ENCODE measurements at regions not wholly inside any gene's neighbourhood (a gene's known extent, or its start where the extent isn't known, plus 50 kb on each side); places are given as distances from the start of the nearest gene placed in this dataset.

DNA sequence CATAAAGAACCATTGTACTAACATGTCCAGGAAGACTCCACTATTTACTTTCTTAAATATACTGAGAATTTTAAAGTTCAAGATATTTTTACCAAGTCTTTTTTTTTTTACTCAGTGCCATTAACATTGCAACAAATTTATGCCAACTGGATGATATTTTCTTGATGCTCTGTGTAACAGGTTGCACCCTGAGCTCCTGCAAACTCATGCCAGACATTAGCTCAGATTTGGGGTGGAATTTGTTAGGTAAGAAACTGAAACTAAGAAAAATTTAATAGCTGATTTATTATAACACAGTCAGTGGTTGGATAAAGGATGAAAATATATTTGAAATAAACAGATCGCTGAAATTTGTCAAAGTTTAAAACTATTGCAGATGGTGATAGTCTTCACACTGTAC, 228.6 kb upstream of the SPHKAP start:
- no peaks in the 10 kb centered on the region for H3K27me3 ChIP-seq (ENCODE audit: insufficient read depth, poor library complexity, severe bottlenecking)
- H3K27ac ChIP-seq (replicated peaks): no peak overlapping the region
- no peak overlapping the region for H3K4me3 ChIP-seq (replicated peaks; ENCODE audit: insufficient read depth, low read length)
- TF ChIP-seq, protein P1, sequence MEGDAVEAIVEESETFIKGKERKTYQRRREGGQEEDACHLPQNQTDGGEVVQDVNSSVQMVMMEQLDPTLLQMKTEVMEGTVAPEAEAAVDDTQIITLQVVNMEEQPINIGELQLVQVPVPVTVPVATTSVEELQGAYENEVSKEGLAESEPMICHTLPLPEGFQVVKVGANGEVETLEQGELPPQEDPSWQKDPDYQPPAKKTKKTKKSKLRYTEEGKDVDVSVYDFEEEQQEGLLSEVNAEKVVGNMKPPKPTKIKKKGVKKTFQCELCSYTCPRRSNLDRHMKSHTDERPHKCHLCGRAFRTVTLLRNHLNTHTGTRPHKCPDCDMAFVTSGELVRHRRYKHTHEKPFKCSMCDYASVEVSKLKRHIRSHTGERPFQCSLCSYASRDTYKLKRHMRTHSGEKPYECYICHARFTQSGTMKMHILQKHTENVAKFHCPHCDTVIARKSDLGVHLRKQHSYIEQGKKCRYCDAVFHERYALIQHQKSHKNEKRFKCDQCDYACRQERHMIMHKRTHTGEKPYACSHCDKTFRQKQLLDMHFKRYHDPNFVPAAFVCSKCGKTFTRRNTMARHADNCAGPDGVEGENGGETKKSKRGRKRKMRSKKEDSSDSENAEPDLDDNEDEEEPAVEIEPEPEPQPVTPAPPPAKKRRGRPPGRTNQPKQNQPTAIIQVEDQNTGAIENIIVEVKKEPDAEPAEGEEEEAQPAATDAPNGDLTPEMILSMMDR (IDR thresholded peaks at IDR 0.05; ENCODE audit: insufficient read depth, low read length): no peak
- no peak for TF ChIP-seq GABPA (IDR thresholded peaks at IDR 0.05; ENCODE audit: low read depth)
- TF ChIP-seq SPI1 (IDR thresholded peaks at IDR 0.05; ENCODE audit: borderline replicate concordance, low read depth): no peak
- TF ChIP-seq REST (IDR thresholded peaks at IDR 0.05; ENCODE audit: insufficient replicate concordance, low read depth): no peak
- no peak for TF ChIP-seq POLR2AphosphoS5 (IDR thresholded peaks at IDR 0.05; ENCODE audit: low read depth)
- DNase-seq (ENCODE audit: low read depth in 1 of 2, low spot score in 1 of 2): no peak

DNA sequence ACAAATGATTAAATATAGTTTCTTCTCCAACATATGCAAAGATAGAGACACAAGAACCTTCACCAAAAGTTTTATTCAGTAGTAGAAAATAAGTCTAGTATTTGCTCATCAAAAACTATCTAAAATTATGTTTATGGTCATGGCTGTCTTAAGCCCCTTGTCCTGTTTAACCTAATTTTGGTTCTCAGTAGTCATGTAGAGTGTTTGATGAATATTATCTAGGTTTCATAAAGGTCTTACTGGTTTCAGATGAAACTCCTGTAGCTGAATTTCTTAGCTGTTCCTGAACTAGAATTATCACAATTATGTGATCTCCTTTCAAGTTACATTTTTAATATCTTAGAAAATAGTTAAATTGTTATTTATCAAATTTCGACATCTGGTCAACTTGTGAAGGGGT, 228.0 kb upstream of the SPHKAP start:
- H3K27ac ChIP-seq (replicated peaks): no peak overlapping the region
- TF ChIP-seq SPI1 (IDR thresholded peaks at IDR 0.05; ENCODE audit: borderline replicate concordance, low read depth): no peak
- TF ChIP-seq, protein P1 (IDR thresholded peaks at IDR 0.05; ENCODE audit: insufficient read depth, low read length): no peak
- TF ChIP-seq GABPA (IDR thresholded peaks at IDR 0.05; ENCODE audit: low read depth): no peak
- no peak for TF ChIP-seq POLR2AphosphoS5 (IDR thresholded peaks at IDR 0.05; ENCODE audit: low read depth)
- no peak for TF ChIP-seq REST (IDR thresholded peaks at IDR 0.05; ENCODE audit: insufficient replicate concordance, low read depth)
- no peak for DNase-seq (ENCODE audit: low read depth in 1 of 2, low spot score in 1 of 2)
- no peak overlapping the region for H3K4me3 ChIP-seq (replicated peaks; ENCODE audit: insufficient read depth, low read length)
- no peaks in the 10 kb centered on the region for H3K27me3 ChIP-seq (ENCODE audit: insufficient read depth, poor library complexity, severe bottlenecking)

DNA sequence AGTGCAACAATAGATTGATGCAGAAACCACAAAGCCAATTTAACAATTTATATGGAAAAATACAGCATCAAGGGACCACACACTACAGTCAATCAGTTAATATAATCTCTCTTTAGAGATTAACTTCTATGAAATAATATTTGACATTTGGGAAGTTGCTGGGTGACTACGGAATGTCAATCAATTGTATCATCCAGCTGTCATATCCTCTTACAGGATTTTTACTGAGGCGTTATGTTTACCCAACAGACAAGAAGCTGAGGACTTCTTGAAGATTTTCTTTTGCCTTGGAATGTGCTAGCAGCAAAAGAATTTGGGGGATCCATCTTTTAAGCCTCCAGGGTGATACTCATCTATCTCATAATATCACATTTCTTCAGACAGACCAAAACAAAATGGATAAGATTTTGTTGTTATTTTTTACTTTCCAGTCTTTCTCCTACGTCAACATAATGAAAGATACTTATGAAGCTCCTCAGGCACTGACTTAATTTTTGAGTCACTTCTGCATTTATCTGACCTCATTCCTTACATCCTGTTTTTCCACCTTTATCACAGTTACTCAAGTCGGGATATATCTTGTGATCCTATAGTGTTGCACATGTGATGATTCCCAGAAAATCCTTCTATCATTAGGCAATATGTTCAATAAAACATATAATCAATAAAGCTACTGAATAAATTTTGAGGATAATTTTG, 227.2 kb upstream of the SPHKAP start:
- no peak for DNase-seq (ENCODE audit: low read depth in 1 of 2, low spot score in 1 of 2)
- H3K27me3 ChIP-seq (ENCODE audit: insufficient read depth, poor library complexity, severe bottlenecking): no peaks in the 10 kb centered on the region
- no peak overlapping the region for H3K4me3 ChIP-seq (replicated peaks; ENCODE audit: insufficient read depth, low read length)
- TF ChIP-seq REST (IDR thresholded peaks at IDR 0.05; ENCODE audit: insufficient replicate concordance, low read depth) (no peak), GABPA (IDR thresholded peaks at IDR 0.05; ENCODE audit: low read depth) (no peak), POLR2AphosphoS5 (IDR thresholded peaks at IDR 0.05; ENCODE audit: low read depth) (no peak), SPI1 (IDR thresholded peaks at IDR 0.05; ENCODE audit: borderline replicate concordance, low read depth) (no peak)
- TF ChIP-seq, protein P1 (IDR thresholded peaks at IDR 0.05; ENCODE audit: insufficient read depth, low read length): no peak
- no peak overlapping the region for H3K27ac ChIP-seq (replicated peaks)

All from HL-60 (cell line).